Tibial nerve (tissue), 4 donors: ENCODE measurements at regions not wholly inside any gene's neighbourhood (a gene's known extent, or its start where the extent isn't known, plus 50 kb on each side); places are given as distances from the start of the nearest gene placed in this dataset.

Source experiments
- DNase-seq, 2 donors: peaks; one replicate each; pipeline ENCODE4 v3.0.0-alpha.2; 2019; ENCODE audit warnings: low spot score in 2 of 2
- H3K27ac ChIP-seq, 4 donors: fragments of 200-600 bp; sonication (generic) in 3 of 4; one replicate each; pipeline ENCODE4 v1.5.1; 2017 to 2019; ENCODE audit warnings: mild to moderate bottlenecking in 1 of 4
- H3K27me3 ChIP-seq, 2 donors: fragments of 200-600 bp; sonication (generic) in 1 of 2; one replicate each; pipeline versions ENCODE4 v1.5.1 to v1.6.0; 2017 to 2019
- H3K36me3 ChIP-seq, 3 donors: fragments of 200-600 bp; sonication (generic); one replicate each; pipeline ENCODE4 v1.5.1; 2018 to 2019
- H3K4me1 ChIP-seq, 4 donors: fragments of 200-600 bp; sonication (generic) in 3 of 4; one replicate each; pipeline ENCODE4 v1.5.1; 2017 to 2019
- H3K4me3 ChIP-seq, 4 donors: fragments of 200-600 bp; sonication (generic) in 3 of 4; one replicate each; pipeline ENCODE4 v1.5.1; 2017 to 2019; ENCODE audit warnings: mild to moderate bottlenecking in 1 of 4, moderate library complexity in 1 of 4
- H3K9me3 ChIP-seq, 4 donors: fragments of 200-600 bp; sonication (generic) in 3 of 4; one replicate each; pipeline ENCODE4 v1.5.1; 2017 to 2019
- EP300 ChIP-seq, 2 donors: sonication (generic); formaldehyde crosslinking; IDR thresholded peaks; one replicate each; pipeline ENCODE4 v1.6.1; 2017; ENCODE audit warnings: antibody characterized with exemption in 2 of 2, mild to moderate bottlenecking in 1 of 2
- POLR2A ChIP-seq, 2 donors: fragments of 450-650 bp; IDR thresholded peaks; one replicate each; pipeline ENCODE4 v1.6.1; 2017; ENCODE audit warnings: antibody characterized with exemption in 2 of 2, mild to moderate bottlenecking in 2 of 2, moderate library complexity in 2 of 2
- WGBS, 2 donors: methylation state at CpG; one replicate each; pipeline ENCODE4 v1.1.5; 2018; 5-methylcytosine and 5-hydroxymethylcytosine counted together
- TF ChIP-seq, protein P1 (sequence below), 5 experiments: fragments of 200-600 bp in 3 of 5; fragments of 450-650 bp in 2 of 5; sonication (generic) in 3 of 5; IDR thresholded peaks; one replicate each; pipeline ENCODE4 v1.5.1; 2016 to 2019; ENCODE audit warnings: antibody characterized with exemption in 5 of 5, mild to moderate bottlenecking in 3 of 5, moderate library complexity in 2 of 5

DNA sequence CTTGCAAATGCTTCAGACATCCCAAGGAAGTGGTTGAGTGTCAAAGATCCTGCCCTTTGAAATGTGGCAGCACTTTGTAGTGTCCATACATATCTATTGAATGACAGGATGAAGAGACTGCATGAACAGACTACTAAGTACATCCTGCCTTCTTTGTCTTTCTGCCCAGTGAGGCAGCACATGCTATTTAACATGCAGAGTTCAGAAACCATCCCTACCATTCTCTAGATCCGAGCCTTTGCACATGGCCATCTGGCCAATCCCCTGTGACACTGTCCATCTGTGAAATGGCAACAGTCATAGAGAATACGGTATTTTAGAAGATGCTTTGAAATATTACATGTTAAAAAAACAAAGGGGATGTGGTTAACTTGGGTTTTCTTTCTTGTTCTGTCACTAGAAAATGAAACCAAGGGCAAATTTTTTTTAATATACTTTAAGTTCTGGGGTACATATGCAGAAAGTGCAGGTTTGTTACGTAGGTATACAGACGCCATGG, 519.6 kb downstream of the NTRK3 start:
- Histone ChIP-seq H3K4me1 (peaks cover 0 to 6% (median 0%) of the 10 kb centered on the region in 4 donors), H3K9me3 (no peaks in the 10 kb centered on the region), H3K36me3 (no peaks in the 10 kb centered on the region), H3K27ac (no peak overlapping the region), H3K4me3 (no peak overlapping the region), H3K27me3 (no peaks in the 10 kb centered on the region)
- TF ChIP-seq, protein P1, sequence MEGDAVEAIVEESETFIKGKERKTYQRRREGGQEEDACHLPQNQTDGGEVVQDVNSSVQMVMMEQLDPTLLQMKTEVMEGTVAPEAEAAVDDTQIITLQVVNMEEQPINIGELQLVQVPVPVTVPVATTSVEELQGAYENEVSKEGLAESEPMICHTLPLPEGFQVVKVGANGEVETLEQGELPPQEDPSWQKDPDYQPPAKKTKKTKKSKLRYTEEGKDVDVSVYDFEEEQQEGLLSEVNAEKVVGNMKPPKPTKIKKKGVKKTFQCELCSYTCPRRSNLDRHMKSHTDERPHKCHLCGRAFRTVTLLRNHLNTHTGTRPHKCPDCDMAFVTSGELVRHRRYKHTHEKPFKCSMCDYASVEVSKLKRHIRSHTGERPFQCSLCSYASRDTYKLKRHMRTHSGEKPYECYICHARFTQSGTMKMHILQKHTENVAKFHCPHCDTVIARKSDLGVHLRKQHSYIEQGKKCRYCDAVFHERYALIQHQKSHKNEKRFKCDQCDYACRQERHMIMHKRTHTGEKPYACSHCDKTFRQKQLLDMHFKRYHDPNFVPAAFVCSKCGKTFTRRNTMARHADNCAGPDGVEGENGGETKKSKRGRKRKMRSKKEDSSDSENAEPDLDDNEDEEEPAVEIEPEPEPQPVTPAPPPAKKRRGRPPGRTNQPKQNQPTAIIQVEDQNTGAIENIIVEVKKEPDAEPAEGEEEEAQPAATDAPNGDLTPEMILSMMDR (IDR thresholded peaks at IDR 0.05): no peak
- TF ChIP-seq POLR2A (IDR thresholded peaks at IDR 0.05) (no peak), EP300 (IDR thresholded peaks at IDR 0.05) (no peak)
- no peak for DNase-seq
- WGBS, 2 donors: 79 to 84% methylated on average over 4 of the region's 4 CpGs

DNA sequence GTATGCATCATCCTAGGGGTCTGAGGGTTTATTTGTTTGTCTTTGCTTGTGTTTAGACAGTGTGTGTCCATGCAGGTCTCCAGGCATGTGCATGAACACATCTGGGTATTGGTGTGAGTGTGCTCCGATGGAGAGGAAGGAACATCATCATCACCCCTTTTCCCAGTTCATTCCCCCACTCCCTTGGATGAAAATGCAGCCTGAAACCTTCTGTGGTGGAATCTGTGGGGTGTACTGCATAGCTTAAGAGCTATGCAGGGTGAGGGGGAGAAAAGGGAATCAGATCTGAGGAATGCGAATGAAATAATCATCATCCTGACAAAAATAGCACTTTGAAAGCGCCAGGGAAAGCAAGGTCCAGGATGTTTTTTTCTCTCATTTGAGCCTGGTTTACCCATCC, 520.1 kb downstream of the NTRK3 start:
- Histone ChIP-seq H3K9me3 (no peaks in the 10 kb centered on the region), H3K36me3 (no peaks in the 10 kb centered on the region), H3K27me3 (no peaks in the 10 kb centered on the region), H3K4me1 (peaks cover 0 to 6% (median 0%) of the 10 kb centered on the region in 4 donors), H3K27ac (no peak overlapping the region), H3K4me3 (no peak overlapping the region)
- TF ChIP-seq POLR2A (IDR thresholded peaks at IDR 0.05): no peak
- TF ChIP-seq, protein P1 (IDR thresholded peaks at IDR 0.05): no peak
- TF ChIP-seq EP300 (IDR thresholded peaks at IDR 0.05): no peak
- no peak for DNase-seq
- WGBS, 2 donors: 44 to 58% methylated on average over 3 of the region's 3 CpGs

DNA sequence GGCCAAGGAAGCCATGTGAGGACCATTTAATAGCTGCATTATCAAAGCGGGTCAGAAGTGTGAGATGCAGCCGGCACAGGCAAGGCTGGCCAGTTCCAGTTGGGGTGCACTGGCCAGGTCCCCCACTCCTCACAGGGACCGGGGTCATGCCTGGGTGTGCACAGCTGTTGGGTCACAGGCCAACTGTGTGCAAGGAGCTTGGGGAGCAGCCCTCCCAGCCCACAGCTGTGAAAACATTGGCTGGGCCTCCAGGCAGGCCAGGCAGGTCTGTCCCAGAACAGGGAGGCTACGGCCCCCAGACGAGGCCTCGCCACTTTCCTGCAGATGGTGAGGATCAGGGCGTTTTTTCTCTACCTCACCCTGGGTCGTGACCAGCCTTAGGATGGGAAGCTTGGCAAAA, 521.0 kb downstream of the NTRK3 start:
- Histone ChIP-seq H3K4me1 (peaks cover 0 to 6% (median 0%) of the 10 kb centered on the region in 4 donors), H3K36me3 (no peaks in the 10 kb centered on the region), H3K9me3 (no peaks in the 10 kb centered on the region), H3K4me3 (no peak overlapping the region), H3K27me3 (no peaks in the 10 kb centered on the region), H3K27ac (no peak overlapping the region)
- peak in 1 of 2 donors; percentile 25 for DNase-seq
- WGBS, 2 donors: 54 to 66% methylated on average over 8 of the region's 8 CpGs
- TF ChIP-seq POLR2A (IDR thresholded peaks at IDR 0.05): no peak
- no peak for TF ChIP-seq EP300 (IDR thresholded peaks at IDR 0.05)
- TF ChIP-seq, protein P1 (IDR thresholded peaks at IDR 0.05): no peak

DNA sequence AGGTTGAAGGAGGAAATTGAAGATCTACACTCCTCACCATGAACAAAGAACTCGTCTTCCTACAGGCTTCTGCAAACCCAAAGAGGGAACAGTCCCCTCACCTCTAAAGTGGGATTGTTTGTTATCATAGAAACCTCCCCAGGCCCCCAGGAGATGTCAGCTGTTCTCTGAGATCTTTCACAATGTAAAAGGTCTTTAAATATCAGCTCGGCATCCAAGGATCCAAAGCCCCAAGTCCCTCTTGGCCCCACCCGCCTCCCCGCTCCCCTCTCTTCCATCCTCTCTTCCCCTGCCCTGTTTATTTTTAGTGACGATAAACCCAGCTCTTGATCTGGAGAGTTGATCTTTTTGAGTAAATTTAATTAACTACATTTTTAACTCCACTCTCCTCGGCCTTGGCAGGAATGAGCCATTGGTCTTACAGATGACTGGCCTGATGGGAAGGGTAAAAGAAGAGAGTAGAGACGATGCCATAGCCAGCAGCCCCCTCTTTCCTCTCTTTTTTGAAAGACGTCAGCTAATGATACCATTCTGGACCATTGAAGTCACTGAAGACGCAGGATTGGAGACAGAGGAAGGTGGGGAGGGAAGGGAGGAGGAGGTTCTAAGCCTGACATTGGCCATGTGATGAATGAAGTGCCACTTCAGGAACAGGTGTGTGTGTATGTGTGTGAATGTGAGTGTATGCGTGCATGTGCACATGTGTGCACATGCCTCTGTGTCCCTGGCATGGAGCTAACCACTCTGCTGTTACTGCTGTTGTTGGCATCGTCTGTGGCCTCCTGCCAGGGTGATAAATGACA, 521.8 kb downstream of the NTRK3 start:
- Histone ChIP-seq H3K4me3 (no peak overlapping the region), H3K36me3 (no peaks in the 10 kb centered on the region), H3K27ac (no peak overlapping the region), H3K9me3 (no peaks in the 10 kb centered on the region), H3K27me3 (no peaks in the 10 kb centered on the region), H3K4me1 (peaks cover 0 to 6% (median 0%) of the 10 kb centered on the region in 4 donors)
- WGBS, 2 donors: 80 to 86% methylated on average over 11 of the region's 11 CpGs
- DNase-seq: no peak
- no peak for TF ChIP-seq EP300 (IDR thresholded peaks at IDR 0.05)
- TF ChIP-seq POLR2A (IDR thresholded peaks at IDR 0.05): no peak
- TF ChIP-seq, protein P1 (IDR thresholded peaks at IDR 0.05): no peak

DNA sequence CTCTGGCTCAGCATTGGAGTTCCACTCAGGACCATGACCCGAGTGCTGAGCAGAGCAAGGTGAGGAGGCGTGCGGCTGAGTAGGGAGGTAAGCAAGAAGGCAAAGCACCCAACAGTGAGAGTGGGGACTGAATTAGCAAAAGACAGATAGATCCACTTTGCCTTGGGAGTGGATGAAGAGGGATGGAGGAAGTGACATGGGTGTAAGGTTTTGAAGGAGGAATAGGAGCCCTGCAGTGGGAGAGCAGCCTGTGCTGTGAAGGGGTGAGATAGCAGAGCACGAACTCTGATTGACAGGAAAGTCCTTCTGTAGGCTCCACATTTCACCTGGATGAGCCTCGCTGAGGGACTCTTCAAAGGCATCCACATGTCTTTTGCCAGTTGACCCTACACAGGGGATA, 522.6 kb downstream of the NTRK3 start:
- Histone ChIP-seq H3K9me3 (no peaks in the 10 kb centered on the region), H3K4me3 (no peak overlapping the region), H3K27ac (no peak overlapping the region), H3K36me3 (no peaks in the 10 kb centered on the region), H3K27me3 (no peaks in the 10 kb centered on the region), H3K4me1 (peaks cover 0 to 6% (median 0%) of the 10 kb centered on the region in 4 donors)
- DNase-seq: no peak
- WGBS, 2 donors: 97% methylated on average over 5 of the region's 5 CpGs
- no peak for TF ChIP-seq EP300 (IDR thresholded peaks at IDR 0.05)
- no peak for TF ChIP-seq POLR2A (IDR thresholded peaks at IDR 0.05)
- TF ChIP-seq, protein P1 (IDR thresholded peaks at IDR 0.05): no peak
